H9 (cell line): ENCODE measurements at regions not wholly inside any gene's neighbourhood (a gene's known extent, or its start where the extent isn't known, plus 50 kb on each side); places are given as distances from the start of the nearest gene placed in this dataset.

Source experiments
- DNase-seq: peaks from one replicate; pipeline ENCODE4 v3.0.0-alpha.2; 2017
- H2AFZ ChIP-seq: one replicate; pipeline ENCODE4 v1.6.1; 2013; ENCODE audit warnings: mild to moderate bottlenecking, low read length, control low read depth, moderate library complexity
- H2AK5ac ChIP-seq: 2 replicates; pipeline ENCODE4 v1.6.1; 2013; ENCODE audit warnings: low read length, control low read depth, mixed read lengths; ENCODE audit not compliant: insufficient read length
- H2BK120ac ChIP-seq: one replicate; pipeline ENCODE4 v1.6.1; 2013; ENCODE audit warnings: low read depth, mild to moderate bottlenecking, low read length, control low read depth, inconsistent platforms; ENCODE audit not compliant: poor library complexity, severe bottlenecking
- H2BK12ac ChIP-seq: 2 replicates; pipeline ENCODE4 v1.6.1; 2013; ENCODE audit warnings: low read length, control low read depth, mixed read lengths, low read depth; ENCODE audit not compliant: insufficient read length
- H2BK15ac ChIP-seq: 2 replicates; pipeline ENCODE4 v1.6.1; 2013; ENCODE audit warnings: low read depth, low read length, control low read depth
- H2BK20ac ChIP-seq: one replicate; pipeline ENCODE4 v1.6.1; 2013; ENCODE audit warnings: low read depth, mild to moderate bottlenecking, low read length, control low read depth, inconsistent platforms; ENCODE audit not compliant: poor library complexity, severe bottlenecking
- H2BK5ac ChIP-seq: 2 replicates; pipeline ENCODE4 v1.6.1; 2013; ENCODE audit warnings: low read length, control low read depth, mixed read lengths; ENCODE audit not compliant: insufficient read length
- H3K14ac ChIP-seq: 2 replicates; pipeline ENCODE4 v1.6.1; 2013; ENCODE audit warnings: low read length, control low read depth; ENCODE audit not compliant: insufficient read depth
- H3K18ac ChIP-seq: 2 replicates; pipeline ENCODE4 v1.6.1; 2013; ENCODE audit warnings: low read depth, mild to moderate bottlenecking, mixed read lengths, low read length, control low read depth; ENCODE audit not compliant: insufficient read length
- H3K23ac ChIP-seq: 2 replicates; pipeline ENCODE4 v1.6.1; 2013; ENCODE audit warnings: low read length, control low read depth, mixed read lengths, low read depth; ENCODE audit not compliant: insufficient read length
- H3K23me2 ChIP-seq: 2 replicates; pipeline ENCODE4 v1.6.1; 2013; ENCODE audit warnings: low read depth, mild to moderate bottlenecking, mixed read lengths, low read length, control low read depth; ENCODE audit not compliant: insufficient read length, poor library complexity, severe bottlenecking
- H3K27ac ChIP-seq: 2 replicates; pipeline ENCODE4 v1.5.1; 2013; ENCODE audit warnings: low read length, control low read depth, mixed read lengths, low read depth; ENCODE audit not compliant: insufficient read length
- H3K27me3 ChIP-seq: 2 replicates; pipeline ENCODE4 v1.6.1; 2013; ENCODE audit warnings: low read length, control low read depth, inconsistent platforms; ENCODE audit not compliant: insufficient read depth
- H3K4ac ChIP-seq: 2 replicates; pipeline ENCODE4 v1.6.1; 2013; ENCODE audit warnings: low read depth, mild to moderate bottlenecking, control low read depth, inconsistent platforms, low read length, moderate library complexity
- H3K4me1 ChIP-seq: 2 replicates; pipeline ENCODE4 v1.6.1; 2013; ENCODE audit warnings: low read length, control low read depth, inconsistent platforms; ENCODE audit not compliant: insufficient read depth
- H3K4me2 ChIP-seq: 2 replicates; pipeline ENCODE4 v1.6.1; 2013; ENCODE audit warnings: low read length, control low read depth, mixed read lengths; ENCODE audit not compliant: insufficient read length, insufficient read depth
- H3K56ac ChIP-seq: 2 replicates; pipeline ENCODE4 v1.6.1; 2013; ENCODE audit warnings: low read depth, mild to moderate bottlenecking, mixed read lengths, low read length, control low read depth; ENCODE audit not compliant: insufficient read length
- H3K79me1 ChIP-seq: 2 replicates; pipeline ENCODE4 v1.6.1; 2013; ENCODE audit warnings: low read depth, mild to moderate bottlenecking, moderate library complexity, low read length, control low read depth, inconsistent platforms; ENCODE audit not compliant: insufficient read depth, poor library complexity, severe bottlenecking
- H3K79me2 ChIP-seq: 2 replicates; pipeline ENCODE4 v1.6.1; 2013; ENCODE audit warnings: low read length, control low read depth, inconsistent platforms; ENCODE audit not compliant: insufficient read depth
- H3K9ac ChIP-seq: 2 replicates; pipeline ENCODE4 v1.6.1; 2013; ENCODE audit warnings: low read length, control low read depth, mixed read lengths; ENCODE audit not compliant: insufficient read length; ENCODE audit errors: extremely low read depth
- H3K9me3 ChIP-seq: one replicate; pipeline ENCODE4 v1.6.1; 2013; ENCODE audit warnings: low read depth, low read length, inconsistent platforms; ENCODE audit not compliant: control insufficient read depth
- H3T11ph ChIP-seq: one replicate; pipeline ENCODE4 v1.6.1; 2013; ENCODE audit warnings: mild to moderate bottlenecking, low read length, control low read depth, inconsistent platforms
- H4K20me1 ChIP-seq: one replicate; pipeline ENCODE4 v1.6.1; 2013; ENCODE audit not compliant: control insufficient read depth, insufficient read length, insufficient read depth
- H4K5ac ChIP-seq: 2 replicates; pipeline ENCODE4 v1.6.1; 2013; ENCODE audit warnings: low read depth, mild to moderate bottlenecking, mixed read lengths, low read length, control low read depth; ENCODE audit not compliant: insufficient read length
- H4K8ac ChIP-seq: replicated peaks from 2 replicates; pipeline ENCODE4 v1.6.1; 2013; ENCODE audit warnings: low read length, control low read depth, mixed read lengths, low read depth; ENCODE audit not compliant: insufficient read length
- H4K91ac ChIP-seq: 2 replicates; pipeline ENCODE4 v1.6.1; 2013; ENCODE audit warnings: low read depth, mild to moderate bottlenecking, moderate library complexity, mixed read lengths, low read length, control low read depth; ENCODE audit not compliant: insufficient read length
- H3K27ac Mint-ChIP-seq, 3 experiments: 2 replicates in 2 of 3; 3 replicates in 1 of 3; pipeline ENCODE4 v1.8.0; 2020 to 2021; ENCODE audit warnings: mixed read lengths in 3 of 3, mild to moderate bottlenecking in 1 of 3, moderate library complexity in 1 of 3
- H3K27me3 Mint-ChIP-seq: 2 replicates; pipeline ENCODE4 v1.8.0; 2021; ENCODE audit warnings: low read depth, mild to moderate bottlenecking, moderate library complexity, mixed read lengths
- H3K36me3 Mint-ChIP-seq, 3 experiments: 2 replicates in 2 of 3; 3 replicates in 1 of 3; pipeline ENCODE4 v1.8.0; 2020 to 2021; ENCODE audit warnings: low read depth in 3 of 3, mixed read lengths in 3 of 3; ENCODE audit not compliant: insufficient read depth in 1 of 3
- H3K4me1 Mint-ChIP-seq, 2 experiments: 2 replicates each; pipeline ENCODE4 v1.8.0; 2020; ENCODE audit warnings: mixed read lengths in 2 of 2
- H3K4me3 Mint-ChIP-seq, 2 experiments: 2 replicates in 1 of 2; 3 replicates in 1 of 2; pipeline ENCODE4 v1.8.0; 2020 to 2021; ENCODE audit warnings: mild to moderate bottlenecking in 2 of 2, mixed read lengths in 2 of 2, moderate library complexity in 1 of 2
- H3K9me3 Mint-ChIP-seq, 2 experiments: 2 replicates in 1 of 2; 3 replicates in 1 of 2; pipeline ENCODE4 v1.8.0; 2020; ENCODE audit warnings: mild to moderate bottlenecking in 2 of 2, mixed read lengths in 2 of 2, moderate library complexity in 1 of 2
- CTCF ChIP-seq: fragments of 200-600 bp; sonication (generic); conservative IDR thresholded peaks from 3 replicates; pipeline ENCODE4 v1.8.0; 2021; ENCODE audit warnings: antibody characterized with exemption, mild to moderate bottlenecking
- WGBS: extraction: QIAGEN DNeasy Blood & Tissue Kit; methylation state at CpG from one replicate; pipeline ENCODE4 v1.1.7; 2013; ENCODE audit warnings: missing lambda C conversion rate, low lambda C conversion rate, mixed read lengths; ENCODE audit not compliant: insufficient read length; ENCODE audit errors: extremely low coverage; 5-methylcytosine and 5-hydroxymethylcytosine counted together

GRCh38 chr12:103077108-103077773 lies 119.8 kb downstream of the ASCL1 start:
- Mint-ChIP-seq H3K27ac (no peak overlapping the region; a peak in 1 of 7 replicates), H3K36me3 (no peaks in the 10 kb centered on the region), H3K27me3 (no peaks in the 10 kb centered on the region), H3K4me1 (no peaks in the 10 kb centered on the region), H3K9me3 (no peaks in the 10 kb centered on the region; a peak in 1 of 5 replicates), H3K4me3 (no peak overlapping the region)
- WGBS, result no CpG with 5 or more reads among the region's 1 CpG
- Histone ChIP-seq H3K23ac (no peak overlapping the region), H3K27me3 (no peaks in the 10 kb centered on the region), H3K4me2 (no peak overlapping the region), H3K56ac (no peak overlapping the region), H4K5ac (no peak overlapping the region), H3K9ac (no peak overlapping the region), H3K4me1 (no peaks in the 10 kb centered on the region), H2BK20ac (no peak overlapping the region), H2AFZ (no peak overlapping the region), H3K27ac (no peak overlapping the region), H3K79me2 (no peaks in the 10 kb centered on the region), H3K23me2 (no peaks in the 10 kb centered on the region), H3K14ac (no peak overlapping the region), H2BK15ac (no peak overlapping the region), H2BK120ac (no peak overlapping the region), H4K20me1 (no peaks in the 10 kb centered on the region), H3T11ph (no peak overlapping the region), H2BK12ac (no peak overlapping the region), H3K79me1 (no peaks in the 10 kb centered on the region), H2BK5ac (no peak overlapping the region), H3K9me3 (no peaks in the 10 kb centered on the region), H4K91ac (no peak overlapping the region), H3K18ac (no peak overlapping the region), H3K4ac (no peak overlapping the region), H4K8ac (no peak overlapping the region), H2AK5ac (no peak overlapping the region)
- no peak for TF ChIP-seq CTCF
- no peak for DNase-seq
